Endothelial cell of umbilical vein (primary cell): ENCODE measurements at regions not wholly inside any gene's neighbourhood (a gene's known extent, or its start where the extent isn't known, plus 50 kb on each side); places are given as distances from the start of the nearest gene placed in this dataset.

Source experiments
- BruUV-seq: library from RNA; stranded (reverse); fragments of 400-500 nt; replicated peaks from 2 replicates; lab custom pipeline; 2021; lab: Mats Ljungman, UMichigan
- CTCF ChIA-PET: fragments of 300-600, 350-600 bp; sonication (Branson Sonifier 250); formaldehyde crosslinking; loops from one replicate; lab custom pipeline; 2021; ENCODE audit warnings: antibody characterized with exemption, inconsistent platforms; lab: Charles Lee
- POLR2A ChIA-PET: fragments of 300-600, 350-600 bp; sonication (Branson Sonifier 250); formaldehyde crosslinking; loops from one replicate; lab custom pipeline; 2021; ENCODE audit warnings: antibody characterized with exemption, inconsistent platforms; lab: Charles Lee
- DNase-seq: peaks from one replicate; pipeline ENCODE4 v3.0.0-alpha.2; 2011; ENCODE audit warnings: low read depth, low spot score
- FAIRE-seq: peaks from 2 replicates; lab custom pipeline; 2011; peaks lifted over from hg19 to GRCh38; lab: Jason Lieb, UNC
- H2AFZ ChIP-seq: 2 replicates; pipeline ENCODE4 v1.6.0; 2012; ENCODE audit warnings: low read depth, low read length, control low read depth, inconsistent platforms
- H3K27ac ChIP-seq: 2 replicates; pipeline ENCODE4 v1.5.1; 2011; ENCODE audit warnings: low read depth, mild to moderate bottlenecking, control low read depth, low read length, moderate library complexity; ENCODE audit not compliant: insufficient read depth
- H3K27me3 ChIP-seq, 2 experiments: 2 replicates each; pipeline versions ENCODE4 v1.6.0 to v1.6.1; 2011; ENCODE audit warnings: low read length in 2 of 2, mixed read lengths in 1 of 2; ENCODE audit not compliant: control insufficient read depth in 2 of 2, insufficient read depth in 2 of 2
- H3K36me3 ChIP-seq, 2 experiments: 2 replicates in 1 of 2; 3 replicates in 1 of 2; pipeline ENCODE4 v1.5.1; 2011; ENCODE audit warnings: low read length in 2 of 2, mild to moderate bottlenecking in 1 of 2, moderate library complexity in 1 of 2; ENCODE audit not compliant: control insufficient read depth in 2 of 2, insufficient read depth in 2 of 2; ENCODE audit errors: extremely low read depth in 1 of 2
- H3K4me1 ChIP-seq: 3 replicates; pipeline ENCODE4 v1.5.1; 2011; ENCODE audit warnings: mild to moderate bottlenecking, low read length; ENCODE audit not compliant: control insufficient read depth, insufficient read depth; ENCODE audit errors: extremely low read depth
- H3K4me2 ChIP-seq: 2 replicates; pipeline ENCODE4 v1.6.1; 2011; ENCODE audit warnings: low read length, control low read depth, mixed read lengths; ENCODE audit not compliant: insufficient read depth
- H3K4me3 ChIP-seq, 3 experiments: fragments of 200-600 bp in 1 of 3; sonication (generic), shearing (Covaris generic) in 1 of 3; replicated peaks in 1 of 3; 2 replicates each; pipeline ENCODE4 v1.5.1; 2011 to 2016; ENCODE audit warnings: control low read depth in 3 of 3, low read length in 3 of 3, mild to moderate bottlenecking in 2 of 3, inconsistent platforms in 1 of 3, low read depth in 1 of 3, moderate library complexity in 1 of 3; ENCODE audit not compliant: insufficient read depth in 1 of 3
- H3K79me2 ChIP-seq: 2 replicates; pipeline ENCODE4 v1.6.0; 2012; ENCODE audit warnings: low read length, inconsistent platforms; ENCODE audit not compliant: control insufficient read depth, insufficient read depth
- H3K9ac ChIP-seq: replicated peaks from 2 replicates; pipeline ENCODE3; 2011; ENCODE audit warnings: low read length, control low read depth; ENCODE audit not compliant: insufficient read depth; ENCODE audit errors: extremely low read depth
- H3K9me1 ChIP-seq: replicated peaks from 3 replicates; pipeline ENCODE4 v1.6.0; 2011; ENCODE audit warnings: mild to moderate bottlenecking, low read length; ENCODE audit not compliant: control insufficient read depth, insufficient read depth; ENCODE audit errors: extremely low read depth
- H3K9me3 ChIP-seq: replicated peaks from 2 replicates; pipeline ENCODE4 v1.5.1; 2012; ENCODE audit warnings: low read length, inconsistent platforms; ENCODE audit not compliant: control insufficient read depth, insufficient read depth
- H4K20me1 ChIP-seq: replicated peaks from 2 replicates; pipeline ENCODE3; 2011; ENCODE audit warnings: mild to moderate bottlenecking, low read length; ENCODE audit not compliant: control insufficient read depth, insufficient read depth; ENCODE audit errors: extremely low read depth
- EZH2 ChIP-seq: IDR thresholded peaks from 2 replicates; pipeline ENCODE4 v1.6.1; 2012; ENCODE audit warnings: borderline replicate concordance, low read depth, mild to moderate bottlenecking, moderate library complexity, low read length, inconsistent platforms; ENCODE audit not compliant: severe bottlenecking
- FOS ChIP-seq: IDR thresholded peaks from 2 replicates; pipeline ENCODE4 v1.6.1; 2011; ENCODE audit warnings: mild to moderate bottlenecking, low read length, moderate library complexity, borderline replicate concordance; ENCODE audit not compliant: insufficient read depth
- GATA2 ChIP-seq: IDR thresholded peaks from 2 replicates; pipeline ENCODE4 v1.7.0; 2011; ENCODE audit warnings: low read depth, mild to moderate bottlenecking, moderate library complexity, mixed read lengths, low read length; ENCODE audit not compliant: insufficient read length, insufficient read depth
- JUN ChIP-seq: IDR thresholded peaks from 2 replicates; pipeline ENCODE4 v1.6.1; 2011; ENCODE audit warnings: borderline replicate concordance, low read depth; ENCODE audit not compliant: insufficient read length, insufficient read depth
- MYC ChIP-seq: IDR thresholded peaks from one replicate; pipeline ENCODE4 v1.6.1; 2011; ENCODE audit warnings: mild to moderate bottlenecking, low read depth, low read length
- POLR2A ChIP-seq: IDR thresholded peaks from 2 replicates; pipeline ENCODE4 v1.6.1; 2012; ENCODE audit warnings: low read depth, mild to moderate bottlenecking, control low read depth, low read length
- POLR2AphosphoS5 ChIP-seq: IDR thresholded peaks from 2 replicates; pipeline ENCODE4 v1.6.1; 2012; ENCODE audit warnings: low read depth, mild to moderate bottlenecking, control low read depth, low read length, moderate library complexity; ENCODE audit not compliant: insufficient read depth
- dilution Hi-C: fragments of 300-500 bp; cut with MboI; formaldehyde crosslinking; loops from one replicate; pipeline ENCODE4 v1.15.0; 2019; ENCODE audit warnings: low sequenced_read_pairs; ENCODE audit not compliant: extremely low pct_ligation_motif_present
- intact Hi-C: fragments of 100-400 bp; cut with micrococcal nuclease; formaldehyde crosslinking; loops from one replicate; pipeline ENCODE4 v1.10.0; 2022
- TF ChIP-seq, protein P1 (sequence below): IDR thresholded peaks from 2 replicates; pipeline ENCODE4 v1.6.1; 2011; ENCODE audit not compliant: insufficient read depth, insufficient read length
- TF ChIP-seq, protein P2 (sequence below), 2 donors: IDR thresholded peaks; 1 replicate in 1 of 2; 2 replicates in 1 of 2; pipeline ENCODE4 v1.5.1; 2011; ENCODE audit warnings: low read length in 2 of 2, mild to moderate bottlenecking in 2 of 2, moderate library complexity in 2 of 2, control low read depth in 1 of 2, inconsistent platforms in 1 of 2, low read depth in 1 of 2; ENCODE audit not compliant: insufficient read depth in 1 of 2; ENCODE audit errors: extremely low read depth in 1 of 2

DNA sequence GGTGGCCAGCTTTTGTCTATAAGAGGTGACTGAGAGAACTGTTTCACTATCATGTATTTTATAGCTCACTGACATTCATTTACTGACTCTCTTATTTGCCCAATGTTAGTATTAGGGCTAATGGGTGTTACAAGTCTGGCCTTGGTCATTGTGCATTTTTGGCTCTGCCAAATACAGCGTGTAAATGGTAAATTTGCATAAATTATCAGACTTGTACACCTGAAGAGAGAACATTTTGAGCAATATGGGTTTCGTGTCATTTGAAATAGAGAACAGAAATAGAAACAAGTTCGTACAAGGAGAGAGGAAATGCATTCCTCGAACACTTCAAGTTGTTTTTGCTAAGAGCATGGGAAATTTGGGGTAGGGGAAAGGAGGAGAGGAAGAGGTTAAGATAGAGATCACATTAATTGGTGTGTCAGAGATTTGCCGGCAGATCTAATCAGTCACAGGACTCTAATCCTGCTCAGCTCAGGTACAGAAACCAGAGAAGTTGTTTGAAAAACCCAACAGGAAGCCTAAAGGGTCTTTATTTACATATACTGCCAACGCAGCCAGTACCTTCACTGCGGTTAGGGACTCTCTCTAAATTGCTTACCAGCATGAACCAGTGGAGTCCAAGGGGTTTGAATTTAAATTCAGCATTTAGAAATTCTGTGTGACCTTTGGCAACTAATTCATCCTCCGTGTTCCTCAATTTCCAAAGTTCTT, 261.5 kb downstream of the GPATCH2 start:
- FAIRE-seq, result no peak
- dilution Hi-C loops, result no loop called here
- H2AFZ ChIP-seq, result no peak overlapping the region
- BruUV-seq, result no TSS peak
- intact Hi-C loops, result no loop called here
- DNase-seq, result no peak
- POLR2A ChIA-PET, result no interaction called here
- no peaks in the 10 kb centered on the region for H3K4me1 ChIP-seq
- no peak overlapping the region for H3K27ac ChIP-seq
- H3K9me3 ChIP-seq, result peaks cover 2% of the 10 kb centered on the region
- H3K9ac ChIP-seq, result no peak overlapping the region
- CTCF ChIA-PET, result no interaction called here
- TF ChIP-seq EZH2 (no peak), MYC (no peak), JUN (no peak), POLR2A (no peak), FOS (no peak), POLR2AphosphoS5 (no peak), GATA2 (no peak)
- TF ChIP-seq, protein P1, sequence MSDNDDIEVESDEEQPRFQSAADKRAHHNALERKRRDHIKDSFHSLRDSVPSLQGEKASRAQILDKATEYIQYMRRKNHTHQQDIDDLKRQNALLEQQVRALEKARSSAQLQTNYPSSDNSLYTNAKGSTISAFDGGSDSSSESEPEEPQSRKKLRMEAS, result no peak
- TF ChIP-seq, protein P2, sequence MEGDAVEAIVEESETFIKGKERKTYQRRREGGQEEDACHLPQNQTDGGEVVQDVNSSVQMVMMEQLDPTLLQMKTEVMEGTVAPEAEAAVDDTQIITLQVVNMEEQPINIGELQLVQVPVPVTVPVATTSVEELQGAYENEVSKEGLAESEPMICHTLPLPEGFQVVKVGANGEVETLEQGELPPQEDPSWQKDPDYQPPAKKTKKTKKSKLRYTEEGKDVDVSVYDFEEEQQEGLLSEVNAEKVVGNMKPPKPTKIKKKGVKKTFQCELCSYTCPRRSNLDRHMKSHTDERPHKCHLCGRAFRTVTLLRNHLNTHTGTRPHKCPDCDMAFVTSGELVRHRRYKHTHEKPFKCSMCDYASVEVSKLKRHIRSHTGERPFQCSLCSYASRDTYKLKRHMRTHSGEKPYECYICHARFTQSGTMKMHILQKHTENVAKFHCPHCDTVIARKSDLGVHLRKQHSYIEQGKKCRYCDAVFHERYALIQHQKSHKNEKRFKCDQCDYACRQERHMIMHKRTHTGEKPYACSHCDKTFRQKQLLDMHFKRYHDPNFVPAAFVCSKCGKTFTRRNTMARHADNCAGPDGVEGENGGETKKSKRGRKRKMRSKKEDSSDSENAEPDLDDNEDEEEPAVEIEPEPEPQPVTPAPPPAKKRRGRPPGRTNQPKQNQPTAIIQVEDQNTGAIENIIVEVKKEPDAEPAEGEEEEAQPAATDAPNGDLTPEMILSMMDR (IDR thresholded peaks at IDR 0.05; ENCODE audit: extremely low read depth in 1 of 2, insufficient read depth in 1 of 2, low read depth in 1 of 2, low read length in 2 of 2), result no peak
- no peaks in the 10 kb centered on the region for H4K20me1 ChIP-seq
- H3K27me3 ChIP-seq, result no peaks in the 10 kb centered on the region
- no peak overlapping the region for H3K4me2 ChIP-seq
- H3K4me3 ChIP-seq, result no peak overlapping the region
- H3K36me3 ChIP-seq, result no peaks in the 10 kb centered on the region
- no peaks in the 10 kb centered on the region for H3K79me2 ChIP-seq
- no peaks in the 10 kb centered on the region for H3K9me1 ChIP-seq
